B cell (primary cell): ENCODE measurements at regions not wholly inside any gene's neighbourhood (a gene's known extent, or its start where the extent isn't known, plus 50 kb on each side); places are given as distances from the start of the nearest gene placed in this dataset.

Source experiments
- CTCF ChIP-seq: fragments of 200-600 bp; IDR thresholded peaks from one replicate; pipeline ENCODE4 v1.8.0; 2022; ENCODE audit warnings: antibody characterized with exemption, mild to moderate bottlenecking
- EZH2 ChIP-seq: IDR thresholded peaks from 2 replicates; pipeline ENCODE4 v1.6.1; 2012; ENCODE audit warnings: borderline replicate concordance, low read depth, mild to moderate bottlenecking, moderate library complexity, low read length; ENCODE audit not compliant: insufficient read depth, poor library complexity, severe bottlenecking

DNA sequence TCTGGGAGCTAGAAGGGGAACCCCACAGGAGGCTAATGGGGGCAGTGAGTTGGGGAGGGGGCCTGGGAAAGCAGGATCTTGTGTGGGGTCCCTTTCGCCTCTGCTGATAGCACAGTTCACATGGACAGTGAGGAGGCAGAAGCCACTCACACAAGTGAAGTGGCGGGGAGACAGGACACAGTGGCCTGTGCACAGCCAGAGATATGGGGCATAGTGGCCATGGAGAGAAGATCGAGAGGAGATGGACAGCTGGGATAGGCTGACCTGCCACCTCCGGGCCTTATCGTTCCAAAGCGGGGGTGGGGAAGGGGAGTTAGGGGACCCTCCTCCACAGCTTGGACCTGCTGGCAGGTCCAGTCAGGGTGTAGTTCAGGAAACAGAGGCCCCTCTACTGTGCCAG is 69.8 kb upstream of the EDAR start:
- TF ChIP-seq CTCF, result no peak
- no peak for TF ChIP-seq EZH2
